NOMO-1 (cell line): ENCODE measurements at regions not wholly inside any gene's neighbourhood (a gene's known extent, or its start where the extent isn't known, plus 50 kb on each side); places are given as distances from the start of the nearest gene placed in this dataset.

ENCODE experiments used
- DNase-seq, 2 experiments: peaks; one replicate each; lab custom pipeline; 2025; ENCODE audit not compliant: unreplicated experiment in 2 of 2; lab: John Stamatoyannopoulos, UW

DNA sequence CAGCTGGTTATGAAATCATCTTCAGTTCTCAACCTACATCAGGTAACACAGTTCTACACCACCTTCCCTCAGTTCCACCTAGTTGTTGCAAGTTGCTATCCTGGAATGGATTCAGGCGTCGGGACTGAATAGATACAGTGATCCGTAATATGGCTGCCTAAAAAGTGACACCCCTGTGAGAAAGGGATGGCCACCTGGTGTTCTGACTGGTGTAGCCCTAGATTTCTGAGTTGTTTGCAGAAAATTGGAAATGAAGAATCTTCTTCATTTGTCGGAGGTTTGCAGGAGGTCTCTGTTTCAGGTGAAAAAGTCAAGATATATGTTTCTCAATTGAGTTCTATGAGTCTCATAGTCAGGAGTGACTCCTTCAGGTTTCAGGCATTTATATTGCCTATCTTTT, 225.8 kb upstream of the ELAC2 start:
- no peak for DNase-seq

DNA sequence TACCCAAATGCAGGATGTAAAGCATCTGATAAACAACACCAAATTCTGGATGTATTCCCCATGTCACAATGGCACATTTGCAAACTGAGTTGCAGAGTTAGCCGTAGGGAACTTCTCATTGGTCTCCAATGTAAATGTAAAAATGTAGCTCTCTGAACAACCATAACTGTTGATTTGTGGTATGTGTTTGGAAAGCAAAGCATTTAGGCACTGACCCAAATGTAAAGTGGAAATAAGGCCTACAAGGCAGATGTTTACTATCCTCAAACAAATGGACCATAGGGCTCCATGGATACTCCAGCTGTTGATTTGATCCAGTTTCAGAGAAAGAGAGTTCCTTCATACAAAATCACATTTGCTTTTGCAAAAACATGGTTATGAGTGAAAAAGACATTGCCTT, 223.0 kb upstream of the ELAC2 start:
- DNase-seq, result no peak

DNA sequence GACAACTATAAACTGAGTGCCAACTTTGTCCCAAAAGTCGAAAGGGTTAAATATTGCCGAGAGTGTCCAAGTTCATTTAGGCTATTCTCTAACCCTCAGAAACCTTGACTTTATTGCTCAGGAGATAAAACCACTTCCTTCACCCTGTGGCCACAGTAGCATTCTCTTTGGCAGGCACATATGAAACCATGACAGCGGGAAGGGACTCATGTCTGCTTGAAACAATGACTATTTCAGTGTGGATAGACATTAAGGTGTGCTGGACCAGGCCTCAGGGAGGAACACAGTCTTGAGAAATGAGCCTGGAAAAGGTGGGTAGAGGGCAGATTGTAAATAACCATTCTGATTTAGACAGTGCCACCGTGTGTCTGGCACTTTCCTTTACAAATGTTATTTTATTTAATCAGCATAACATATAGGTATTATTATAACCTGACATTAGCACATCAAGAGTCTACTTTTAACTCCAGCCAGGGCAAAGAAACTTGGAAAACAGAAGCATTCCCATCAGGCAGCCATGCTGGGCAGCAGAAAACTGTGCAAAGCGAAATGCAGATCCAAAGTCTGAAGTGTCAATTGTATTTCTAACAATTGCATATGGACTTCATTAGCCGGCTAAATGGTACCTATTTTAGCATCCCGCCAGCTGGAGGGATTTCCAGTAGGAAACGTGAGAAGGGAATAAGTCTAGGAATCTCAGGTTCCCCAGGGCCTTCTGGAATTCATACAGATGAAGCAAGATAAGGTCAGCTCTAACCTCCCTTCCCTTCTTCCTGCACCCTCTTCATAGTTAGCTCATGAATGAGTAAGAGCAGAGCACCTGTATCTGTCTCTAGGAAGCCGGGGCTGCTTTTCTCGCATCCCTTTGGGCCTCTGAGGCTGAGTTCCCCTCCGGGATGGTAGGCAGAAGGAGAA, 212.8 kb upstream of the ELAC2 start:
- DNase-seq, result no peak

DNA sequence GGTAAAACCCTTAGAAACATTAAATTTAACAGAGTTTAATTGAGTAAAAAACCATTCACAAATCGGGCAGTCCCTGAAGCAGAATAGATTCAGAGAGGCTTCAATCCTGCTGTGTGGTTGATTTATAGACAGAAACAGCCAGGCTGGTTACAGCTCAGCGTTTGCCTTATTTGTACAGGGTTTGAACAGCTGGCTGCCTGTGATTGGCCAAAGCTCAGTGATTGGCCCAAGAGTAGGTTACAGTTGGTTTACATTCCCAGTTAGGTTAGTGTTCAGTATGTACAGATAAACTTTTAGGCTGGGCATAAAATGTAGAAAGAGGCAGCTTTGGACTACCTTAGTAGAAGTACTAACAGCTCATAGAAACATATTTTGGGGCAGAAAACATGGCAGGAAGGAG, 210.4 kb upstream of the ELAC2 start:
- DNase-seq, result no peak

DNA sequence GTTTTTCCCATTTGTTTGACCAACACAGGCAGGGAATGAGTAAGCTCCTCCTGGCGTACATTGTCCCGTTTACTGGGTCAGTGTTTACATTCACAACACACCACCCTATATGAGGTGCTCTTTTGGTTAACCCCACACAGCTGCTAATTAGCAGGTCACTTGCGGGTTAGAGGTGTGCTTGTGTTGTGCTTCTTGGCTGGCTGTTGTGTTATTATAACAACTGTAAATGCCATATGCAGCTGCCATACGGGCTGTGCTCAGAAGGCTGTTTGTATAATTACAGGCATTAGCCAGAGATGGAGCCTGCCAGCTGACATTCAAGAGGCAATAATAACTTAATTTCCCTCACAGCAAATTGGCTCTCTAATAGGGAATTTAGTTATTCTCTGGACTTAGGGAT, 205.1 kb upstream of the ELAC2 start:
- DNase-seq, result no peak

DNA sequence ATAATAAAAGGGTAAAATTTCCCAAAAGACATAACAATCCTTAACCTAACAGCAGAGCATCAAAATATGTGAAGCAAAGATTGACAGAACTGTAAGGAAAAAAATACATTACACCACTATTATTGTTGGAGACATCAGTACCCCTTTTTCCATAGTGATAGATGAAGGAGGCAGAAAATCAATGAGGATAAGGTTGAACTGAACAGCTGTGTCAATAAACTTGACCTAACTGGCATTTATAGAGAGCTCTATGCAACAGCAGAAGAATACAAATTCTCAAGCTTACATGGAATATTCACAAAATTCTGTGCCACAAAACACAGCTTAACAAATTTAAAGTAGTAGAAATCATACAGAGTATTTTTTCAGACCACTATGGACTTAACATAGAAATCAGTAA, 195.0 kb upstream of the ELAC2 start:
- DNase-seq, result no peak

DNA sequence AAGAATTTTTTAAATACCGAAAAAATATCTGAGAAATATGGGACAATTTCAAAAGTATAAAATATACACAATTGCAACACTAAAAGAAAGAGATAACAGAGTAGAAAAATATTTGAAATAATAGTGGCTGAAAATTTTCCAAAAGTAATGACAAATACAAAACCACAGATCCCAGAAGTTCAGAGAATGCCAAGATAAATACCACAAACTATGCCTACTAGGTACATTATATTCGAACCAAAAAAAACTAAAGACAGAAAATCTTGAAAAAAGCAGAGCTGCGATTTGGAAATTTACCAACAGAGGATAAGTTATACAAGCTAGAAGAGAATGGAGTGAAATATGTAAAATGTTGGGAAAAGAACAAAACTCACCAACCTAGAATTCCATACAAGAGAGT, 191.3 kb upstream of the ELAC2 start:
- DNase-seq, result no peak

DNA sequence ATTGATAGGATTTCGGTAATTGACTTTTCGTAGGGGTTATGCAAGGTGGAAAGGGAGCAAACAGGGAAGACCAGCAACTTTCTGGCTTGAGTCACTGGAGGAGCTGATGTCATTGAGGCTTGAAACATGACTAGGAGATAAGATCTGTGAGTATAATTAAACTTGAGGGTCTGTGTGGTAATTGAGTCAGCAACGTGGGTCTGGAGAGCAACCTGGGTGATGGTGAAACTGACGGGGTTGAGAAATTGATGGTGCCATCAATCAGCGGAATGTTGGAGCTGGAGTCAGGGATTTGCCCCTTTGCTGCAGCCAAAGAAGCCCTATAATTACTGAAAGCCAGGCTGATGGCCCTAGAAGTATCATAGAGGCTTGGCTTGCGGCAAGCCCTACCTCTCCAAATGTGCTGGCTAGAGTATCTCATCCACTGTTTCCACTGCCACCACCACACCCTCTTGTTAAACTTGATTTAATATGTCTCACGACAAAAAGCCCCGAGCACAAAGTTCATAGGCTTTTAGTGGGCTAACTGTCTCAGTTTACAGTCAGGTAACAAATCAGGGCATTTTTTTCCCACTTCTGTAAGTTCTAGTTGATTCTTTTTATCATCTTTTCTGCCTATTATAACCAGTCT, 186.9 kb upstream of the ELAC2 start:
- no peak for DNase-seq

DNA sequence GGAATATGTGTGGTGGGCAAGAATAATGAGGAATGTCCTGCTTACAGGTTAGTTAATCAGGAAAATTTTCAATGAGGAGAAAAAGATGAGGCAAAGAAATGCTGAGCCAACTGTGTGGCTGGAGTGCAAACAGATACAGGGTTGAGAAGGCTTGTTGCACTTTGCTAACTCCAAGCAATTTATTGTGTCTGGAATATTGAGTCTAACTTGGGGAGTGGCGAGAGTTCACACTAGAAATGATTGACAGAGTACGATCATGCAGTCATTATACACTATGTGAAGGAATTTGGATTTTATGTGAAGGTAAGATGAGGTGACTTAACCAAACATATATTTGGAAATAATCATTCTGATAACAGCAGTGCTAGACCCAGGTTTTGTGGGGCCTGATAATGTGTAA, 185.0 kb upstream of the ELAC2 start:
- DNase-seq, result no peak

DNA sequence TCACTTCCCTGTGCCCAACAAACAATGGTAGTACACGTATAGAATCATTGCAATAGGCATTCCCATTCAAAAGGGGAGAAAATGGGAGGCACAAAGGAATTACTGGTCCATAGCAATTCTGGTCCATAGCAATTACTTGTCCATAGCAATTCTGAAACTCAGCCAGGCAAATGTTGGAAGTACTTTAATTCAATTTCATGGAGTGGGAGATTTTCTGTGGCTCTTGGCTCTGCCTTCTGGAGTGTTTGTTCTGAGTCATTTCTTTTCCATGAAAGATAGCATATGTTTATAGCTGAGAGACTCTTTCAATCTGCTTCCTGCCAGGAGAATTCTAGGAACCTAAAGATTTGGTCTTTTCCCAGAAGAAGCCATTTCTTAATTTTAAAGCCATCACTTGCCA, 182.8 kb upstream of the ELAC2 start:
- no peak for DNase-seq

DNA sequence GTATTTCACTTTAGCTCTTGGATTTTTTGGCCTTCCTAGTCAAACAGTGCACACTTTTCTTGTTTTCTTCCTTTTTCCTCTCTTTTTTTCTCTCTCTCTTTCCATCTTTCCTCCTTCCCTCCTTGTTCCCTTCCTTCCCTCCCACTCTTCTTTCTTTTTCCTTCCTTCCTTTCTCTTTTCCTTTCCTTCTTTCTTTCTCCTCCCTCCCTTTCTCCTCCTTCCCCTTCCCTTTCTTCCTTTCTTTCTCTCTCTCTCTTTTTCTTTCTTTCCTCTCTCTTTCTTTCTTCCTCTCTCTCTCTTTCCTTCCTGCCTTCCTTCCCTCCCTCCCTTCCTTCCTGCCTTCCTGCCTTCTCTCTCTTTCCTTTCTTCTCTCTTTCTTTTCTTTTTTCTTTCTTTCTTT, 181.6 kb upstream of the ELAC2 start:
- DNase-seq, result no peak

DNA sequence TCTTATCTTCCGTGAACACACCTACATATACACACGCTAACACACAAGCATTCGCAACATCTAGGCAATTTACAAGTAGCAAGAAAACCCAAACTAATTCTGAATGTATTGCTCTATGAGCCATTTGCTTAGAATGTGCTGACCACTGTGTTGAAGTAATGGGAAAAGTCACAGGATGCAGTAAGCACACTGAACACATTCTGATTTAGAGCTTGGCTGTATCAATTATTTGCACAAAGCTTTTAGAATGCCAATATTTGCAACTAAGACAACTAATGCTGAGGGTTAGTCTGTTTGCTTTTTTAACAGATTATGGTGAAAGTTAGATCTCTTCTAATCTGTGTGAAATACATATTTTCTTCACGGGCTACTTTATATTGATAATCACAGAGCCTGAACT, 179.8 kb upstream of the ELAC2 start:
- DNase-seq, result no peak

DNA sequence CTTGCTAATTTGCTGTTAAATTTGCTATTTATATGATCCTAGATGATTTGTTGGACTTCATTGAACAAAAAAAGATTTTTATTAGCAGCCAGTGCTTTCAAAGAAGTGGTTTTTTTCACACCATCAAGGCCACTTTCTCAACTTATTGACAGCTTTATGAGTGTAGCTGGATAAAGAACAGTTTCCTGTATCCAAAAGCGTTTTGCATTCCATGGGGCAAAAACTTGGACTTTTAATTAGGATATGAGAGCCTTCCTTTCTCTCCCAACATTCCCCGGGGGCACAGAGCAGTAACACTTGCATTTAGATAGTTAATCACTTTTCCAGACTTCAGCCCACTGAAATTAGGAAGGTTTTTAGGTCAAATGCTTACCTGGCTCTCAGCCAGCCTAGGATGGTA, 177.1 kb upstream of the ELAC2 start:
- no peak for DNase-seq

DNA sequence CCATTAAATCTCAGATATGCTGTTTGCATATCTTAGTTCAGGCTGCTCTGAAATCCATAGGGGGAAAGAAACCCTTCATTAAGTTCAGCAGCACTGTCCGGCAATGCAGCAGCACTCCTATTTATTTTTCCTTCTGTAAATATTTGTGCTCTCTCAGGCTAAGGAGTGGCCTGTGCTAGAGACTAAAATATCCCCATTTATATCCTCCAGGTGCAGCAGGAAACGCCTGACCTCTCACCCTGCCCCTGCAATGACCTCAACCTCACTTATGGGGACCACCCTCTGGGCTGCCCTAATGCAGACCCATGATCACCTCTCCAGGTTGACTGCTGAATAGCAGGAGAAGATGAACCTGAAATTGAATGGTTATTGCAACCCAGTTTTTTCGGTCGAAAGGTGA, 165.0 kb upstream of the ELAC2 start:
- DNase-seq, result no peak

DNA sequence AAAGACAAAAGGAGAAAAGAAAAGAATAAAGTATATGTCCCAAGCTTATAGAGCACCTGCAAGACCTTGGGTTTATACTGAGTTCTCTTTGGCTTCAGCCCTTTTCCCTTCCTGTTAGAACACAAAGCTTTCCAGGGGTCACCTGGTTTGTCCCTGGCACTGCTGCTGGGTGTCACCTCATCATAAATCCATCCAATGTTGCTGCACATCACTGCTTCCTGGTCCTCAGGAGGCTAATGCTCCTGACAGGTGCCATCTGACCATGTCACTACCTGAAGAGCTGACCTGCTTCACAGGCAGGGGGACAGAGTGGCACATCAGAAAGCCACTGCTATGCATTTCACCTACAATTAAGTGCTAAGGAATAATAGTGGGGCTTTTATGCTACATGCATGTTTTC, 164.6 kb upstream of the ELAC2 start:
- DNase-seq, result no peak

DNA sequence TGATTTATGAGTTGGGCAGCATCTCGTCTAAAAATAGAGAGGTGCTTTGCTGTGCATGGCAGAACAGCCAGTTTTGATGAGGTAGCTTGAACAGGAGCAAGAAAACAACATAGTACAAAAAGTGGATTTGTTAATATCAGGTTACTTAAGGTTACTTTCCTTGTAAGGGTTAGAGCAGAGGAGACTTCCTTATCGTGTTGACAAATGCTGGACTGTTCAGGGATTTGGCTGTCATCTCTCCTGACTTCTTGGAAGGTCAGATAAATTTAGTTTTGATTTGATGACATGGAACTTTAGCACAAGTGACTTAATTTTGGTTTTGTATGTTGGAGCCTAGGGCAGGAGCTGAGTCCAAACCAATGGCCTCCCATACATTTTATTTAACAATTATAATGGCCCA, 163.9 kb upstream of the ELAC2 start:
- no peak for DNase-seq

DNA sequence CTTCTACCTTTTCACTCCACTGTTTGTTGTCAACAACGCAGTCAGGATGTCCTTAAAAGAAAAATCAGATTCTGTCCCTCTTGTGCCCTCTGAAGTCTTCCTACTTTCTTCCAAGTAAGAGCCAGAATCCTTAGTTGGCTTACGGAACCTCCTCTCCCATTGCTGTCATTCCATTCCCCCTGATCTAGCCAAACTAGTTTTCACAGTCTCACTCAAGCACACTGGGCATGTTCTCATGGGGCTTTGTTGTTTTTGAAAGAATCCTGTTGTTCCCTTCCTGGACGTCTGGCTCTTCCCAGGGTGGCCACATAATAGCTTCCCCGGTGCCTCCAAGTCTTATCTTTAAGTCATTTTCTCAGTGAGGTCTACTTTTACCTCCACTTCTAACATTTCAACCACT, 158.6 kb upstream of the ELAC2 start:
- no peak for DNase-seq

DNA sequence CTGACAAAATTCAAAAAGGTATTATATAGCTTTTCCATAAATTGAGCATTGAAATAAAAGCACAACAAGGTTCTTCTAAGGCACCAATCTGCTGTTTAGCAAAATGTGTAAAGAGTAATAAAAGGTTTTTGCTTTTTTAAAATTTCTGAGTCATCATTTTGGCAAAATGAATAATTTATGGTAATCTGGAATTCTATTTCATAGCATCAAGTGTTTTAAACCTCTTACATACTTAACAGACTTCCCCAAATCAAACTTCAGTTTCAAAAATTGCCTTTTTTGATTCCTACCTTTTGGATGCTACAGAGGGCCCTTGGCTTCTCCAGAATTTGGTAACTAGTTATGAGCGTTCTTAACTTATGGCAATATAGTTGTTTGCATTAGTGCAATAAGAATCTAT, 154.0 kb upstream of the ELAC2 start:
- no peak for DNase-seq

DNA sequence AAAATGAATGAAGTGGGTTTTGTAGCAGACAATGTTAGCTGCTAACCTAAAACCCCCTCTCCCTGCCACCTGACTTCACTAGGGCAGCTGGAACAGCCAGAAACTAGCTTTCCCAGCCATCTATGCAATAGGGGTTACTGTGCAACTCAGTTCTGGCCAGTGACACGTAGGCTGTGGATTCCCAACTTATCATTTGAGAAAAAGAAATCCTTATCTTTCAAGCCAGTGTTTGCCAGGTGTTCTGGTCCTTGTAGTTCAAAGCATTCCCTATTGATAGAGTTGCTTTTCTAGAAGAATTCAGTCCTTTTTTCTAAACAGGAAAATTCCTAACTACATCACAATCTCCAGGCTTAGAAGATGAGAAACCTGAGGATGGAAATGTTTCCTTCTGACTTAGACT, 144.5 kb upstream of the ELAC2 start:
- DNase-seq, result no peak

DNA sequence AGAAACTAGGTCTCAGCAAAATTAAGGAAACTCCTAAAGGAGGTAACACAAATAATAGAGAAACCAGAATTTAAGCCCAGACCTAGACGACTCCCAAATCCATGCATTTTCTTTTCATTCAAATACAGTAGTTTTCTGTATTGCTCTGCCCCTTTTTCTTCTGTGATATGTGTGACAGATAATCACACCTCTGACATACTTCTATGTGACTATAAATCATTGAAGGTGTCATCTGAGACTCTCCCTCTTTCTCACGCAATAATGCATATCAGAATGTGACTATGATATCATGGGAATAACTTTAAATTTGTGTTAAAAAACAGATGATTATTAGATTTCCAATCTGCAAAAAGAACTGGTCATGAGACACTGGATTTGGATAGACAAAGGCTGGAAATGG, 143.0 kb upstream of the ELAC2 start:
- no peak for DNase-seq

DNA sequence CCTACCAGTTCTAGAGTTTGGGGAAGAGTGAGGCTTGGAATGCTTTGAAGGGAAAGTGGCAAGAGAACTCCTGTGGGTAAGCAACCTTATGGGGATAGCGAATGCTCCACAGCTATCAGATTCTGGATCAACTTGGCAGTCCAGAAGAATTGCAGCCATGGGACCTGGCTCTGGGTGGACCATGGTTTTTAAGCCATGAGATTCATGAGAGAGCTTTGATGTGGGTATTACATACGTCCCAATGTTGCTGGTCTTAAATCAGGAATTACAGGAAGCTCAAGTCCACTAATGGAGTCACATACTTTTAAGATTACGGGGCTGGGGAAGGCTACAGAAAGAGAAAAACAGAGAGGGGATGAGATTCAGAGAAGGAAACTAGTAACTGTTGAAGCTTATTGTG, 142.5 kb upstream of the ELAC2 start:
- no peak for DNase-seq

DNA sequence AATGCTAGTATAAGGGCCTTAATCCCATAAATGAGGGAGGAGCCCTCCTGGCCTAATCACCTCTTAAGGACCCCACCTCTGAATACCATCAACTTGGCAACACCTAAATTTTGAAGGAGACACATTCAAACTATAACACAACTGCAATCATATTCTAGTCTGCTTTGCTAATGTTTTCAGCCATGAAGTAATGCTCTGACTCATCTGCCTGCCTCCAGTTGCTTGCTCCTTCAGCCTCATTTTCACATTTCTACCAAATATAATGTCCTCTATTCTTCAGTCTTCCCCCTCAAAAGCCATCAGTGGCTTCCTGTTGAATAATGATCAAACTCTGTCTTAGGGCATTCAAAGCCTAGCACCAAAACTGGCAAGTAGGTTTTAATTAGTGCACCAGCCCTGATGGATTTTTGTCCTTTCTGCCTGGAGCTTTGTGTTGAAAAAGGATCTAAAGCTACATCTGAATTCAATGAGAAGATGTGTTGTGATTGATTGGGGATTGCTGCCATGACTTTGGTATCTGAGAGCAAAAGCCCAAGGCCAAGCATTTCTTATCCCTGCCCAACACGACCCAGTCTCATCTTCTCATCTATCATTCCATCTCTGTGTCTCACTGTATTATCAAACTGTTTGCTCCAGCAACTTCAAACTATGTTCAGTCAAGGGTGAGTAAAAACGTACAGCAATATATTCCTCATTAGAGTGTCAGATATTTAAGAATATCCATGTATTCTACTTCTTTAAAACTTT, 140.8 kb upstream of the ELAC2 start:
- no peak for DNase-seq
